ENCODE measurements at regions not wholly inside any gene's neighbourhood (a gene's known extent, or its start where the extent isn't known, plus 50 kb on each side); places are given as distances from the start of the nearest gene placed in this dataset.

DNA sequence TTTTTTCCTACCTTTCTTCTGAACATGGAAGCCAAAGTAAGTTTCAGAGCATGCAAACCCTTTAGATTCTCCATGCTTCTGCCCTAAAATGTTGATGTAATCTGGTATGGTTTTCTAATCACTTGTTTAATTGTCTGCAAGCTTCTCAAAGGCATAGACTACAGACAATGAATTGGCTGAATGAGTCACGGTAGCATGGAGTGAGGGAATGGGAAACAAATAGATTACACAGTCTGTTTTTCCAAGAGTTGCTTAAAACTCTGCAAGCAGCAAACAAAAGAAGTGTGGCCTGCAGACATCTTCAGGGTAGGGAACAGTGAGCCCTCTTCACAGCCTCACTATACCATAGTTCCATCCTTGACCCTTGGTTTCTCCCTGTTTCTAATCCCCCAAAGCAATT is 326.0 kb downstream of the BARHL2 start:
- Histone ChIP-seq H3K4me1 (ENCODE audit: insufficient read depth, low read length) (no peaks in the 10 kb centered on the region), H3K14ac (ENCODE audit: insufficient read depth, low read length) (no peak overlapping the region), H2BK12ac (ENCODE audit: insufficient read length, low read depth, low read length) (no peak overlapping the region), H4K5ac (ENCODE audit: insufficient read length, low read depth, low read length) (no peak overlapping the region), H2AFZ (ENCODE audit: low read length) (no peak overlapping the region), H3K23ac (ENCODE audit: insufficient read length, low read depth, low read length) (no peak overlapping the region), H3K27ac (ENCODE audit: insufficient read length, low read depth, low read length) (no peak overlapping the region), H3K56ac (ENCODE audit: insufficient read length, low read depth, low read length) (no peak overlapping the region), H2BK15ac (ENCODE audit: low read depth, low read length) (no peak overlapping the region), H3T11ph (ENCODE audit: low read length) (no peak overlapping the region), H3K27me3 (ENCODE audit: insufficient read depth, low read length) (no peaks in the 10 kb centered on the region), H3K4ac (ENCODE audit: low read depth, low read length) (no peak overlapping the region), H3K79me2 (ENCODE audit: insufficient read depth, low read length) (no peaks in the 10 kb centered on the region), H3K9me3 (ENCODE audit: control insufficient read depth, low read depth, low read length) (no peaks in the 10 kb centered on the region), H3K4me2 (ENCODE audit: insufficient read depth, insufficient read length, low read length) (no peak overlapping the region), H2AK5ac (ENCODE audit: insufficient read length, low read length) (no peak overlapping the region), H3K18ac (ENCODE audit: insufficient read length, low read depth, low read length) (no peak overlapping the region), H2BK20ac (ENCODE audit: low read depth, low read length, poor library complexity, severe bottlenecking) (no peak overlapping the region), H3K23me2 (ENCODE audit: insufficient read length, low read depth, low read length, poor library complexity, severe bottlenecking) (no peaks in the 10 kb centered on the region), H4K91ac (ENCODE audit: insufficient read length, low read depth, low read length) (no peak overlapping the region), H2BK5ac (ENCODE audit: insufficient read length, low read length) (no peak overlapping the region), H4K8ac (replicated peaks; ENCODE audit: insufficient read length, low read depth, low read length) (no peak overlapping the region), H2BK120ac (ENCODE audit: low read depth, low read length, poor library complexity, severe bottlenecking) (no peak overlapping the region), H3K79me1 (ENCODE audit: insufficient read depth, low read depth, low read length, poor library complexity, severe bottlenecking) (no peaks in the 10 kb centered on the region), H4K20me1 (ENCODE audit: control insufficient read depth, insufficient read depth, insufficient read length) (no peaks in the 10 kb centered on the region), H3K9ac (ENCODE audit: extremely low read depth, insufficient read length, low read length) (no peak overlapping the region)
- TF ChIP-seq, protein P1, sequence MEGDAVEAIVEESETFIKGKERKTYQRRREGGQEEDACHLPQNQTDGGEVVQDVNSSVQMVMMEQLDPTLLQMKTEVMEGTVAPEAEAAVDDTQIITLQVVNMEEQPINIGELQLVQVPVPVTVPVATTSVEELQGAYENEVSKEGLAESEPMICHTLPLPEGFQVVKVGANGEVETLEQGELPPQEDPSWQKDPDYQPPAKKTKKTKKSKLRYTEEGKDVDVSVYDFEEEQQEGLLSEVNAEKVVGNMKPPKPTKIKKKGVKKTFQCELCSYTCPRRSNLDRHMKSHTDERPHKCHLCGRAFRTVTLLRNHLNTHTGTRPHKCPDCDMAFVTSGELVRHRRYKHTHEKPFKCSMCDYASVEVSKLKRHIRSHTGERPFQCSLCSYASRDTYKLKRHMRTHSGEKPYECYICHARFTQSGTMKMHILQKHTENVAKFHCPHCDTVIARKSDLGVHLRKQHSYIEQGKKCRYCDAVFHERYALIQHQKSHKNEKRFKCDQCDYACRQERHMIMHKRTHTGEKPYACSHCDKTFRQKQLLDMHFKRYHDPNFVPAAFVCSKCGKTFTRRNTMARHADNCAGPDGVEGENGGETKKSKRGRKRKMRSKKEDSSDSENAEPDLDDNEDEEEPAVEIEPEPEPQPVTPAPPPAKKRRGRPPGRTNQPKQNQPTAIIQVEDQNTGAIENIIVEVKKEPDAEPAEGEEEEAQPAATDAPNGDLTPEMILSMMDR (conservative IDR thresholded peaks at IDR 0.05): no peak
- peaks cover 2 to 6% of the 10 kb centered on the region in 2 experiments; a peak in 1 of 4 replicates for H3K4me1 Mint-ChIP-seq
- no peaks in the 10 kb centered on the region for H3K27me3 Mint-ChIP-seq (ENCODE audit: low read depth)
- H3K4me3 Mint-ChIP-seq: no peak overlapping the region
- no peaks in the 10 kb centered on the region for H3K9me3 Mint-ChIP-seq
- no peaks in the 10 kb centered on the region for H3K36me3 Mint-ChIP-seq (ENCODE audit: insufficient read depth in 1 of 3, low read depth in 3 of 3)
- no CpG with 5 or more reads among the region's 1 CpG for WGBS (ENCODE audit: extremely low coverage, insufficient read length, low lambda C conversion rate)
- H3K27ac Mint-ChIP-seq: no peak overlapping the region
- no peak for DNase-seq
